ENCODE measurements at regions not wholly inside any gene's neighbourhood (a gene's known extent, or its start where the extent isn't known, plus 50 kb on each side); places are given as distances from the start of the nearest gene placed in this dataset.

GRCh38 chr6:133701633-133702331 is 187.1 kb upstream of the TCF21 start:
- Histone ChIP-seq H3K27me3 (replicated peaks; ENCODE audit: control insufficient read depth, insufficient read depth, low read length) (no peaks in the 10 kb centered on the region), H3K4me3 (replicated peaks; ENCODE audit: low read depth, low read length) (no peak overlapping the region), H3K36me3 (ENCODE audit: control insufficient read depth, insufficient read depth, low read length) (no peaks in the 10 kb centered on the region)
- DNase-seq (ENCODE audit: extremely low read depth, insufficient read length): no peak
- TF ChIP-seq, protein P1, sequence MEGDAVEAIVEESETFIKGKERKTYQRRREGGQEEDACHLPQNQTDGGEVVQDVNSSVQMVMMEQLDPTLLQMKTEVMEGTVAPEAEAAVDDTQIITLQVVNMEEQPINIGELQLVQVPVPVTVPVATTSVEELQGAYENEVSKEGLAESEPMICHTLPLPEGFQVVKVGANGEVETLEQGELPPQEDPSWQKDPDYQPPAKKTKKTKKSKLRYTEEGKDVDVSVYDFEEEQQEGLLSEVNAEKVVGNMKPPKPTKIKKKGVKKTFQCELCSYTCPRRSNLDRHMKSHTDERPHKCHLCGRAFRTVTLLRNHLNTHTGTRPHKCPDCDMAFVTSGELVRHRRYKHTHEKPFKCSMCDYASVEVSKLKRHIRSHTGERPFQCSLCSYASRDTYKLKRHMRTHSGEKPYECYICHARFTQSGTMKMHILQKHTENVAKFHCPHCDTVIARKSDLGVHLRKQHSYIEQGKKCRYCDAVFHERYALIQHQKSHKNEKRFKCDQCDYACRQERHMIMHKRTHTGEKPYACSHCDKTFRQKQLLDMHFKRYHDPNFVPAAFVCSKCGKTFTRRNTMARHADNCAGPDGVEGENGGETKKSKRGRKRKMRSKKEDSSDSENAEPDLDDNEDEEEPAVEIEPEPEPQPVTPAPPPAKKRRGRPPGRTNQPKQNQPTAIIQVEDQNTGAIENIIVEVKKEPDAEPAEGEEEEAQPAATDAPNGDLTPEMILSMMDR (IDR thresholded peaks at IDR 0.05; ENCODE audit: insufficient read depth, low read length, poor library complexity, severe bottlenecking): no peak

DNA sequence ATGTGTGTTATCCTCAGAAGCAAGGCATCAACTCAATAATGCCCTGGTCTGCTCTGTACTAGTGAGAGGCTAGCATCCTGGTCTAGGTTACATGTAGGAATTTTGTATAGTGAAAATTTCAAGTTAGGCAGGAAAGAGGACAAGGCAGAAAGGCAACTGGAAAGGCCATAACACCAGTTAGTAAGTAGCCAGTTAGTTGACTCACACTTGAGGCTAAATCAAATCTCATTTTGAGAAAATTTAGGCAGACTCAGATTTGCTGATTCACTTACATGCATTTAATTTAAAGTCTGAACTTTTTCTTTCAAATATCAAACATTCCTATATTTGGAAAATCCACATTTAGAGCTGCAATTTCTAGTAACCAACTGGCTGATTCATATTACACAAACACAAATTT is 184.5 kb upstream of the TCF21 start:
- Histone ChIP-seq H3K27me3 (replicated peaks; ENCODE audit: control insufficient read depth, insufficient read depth, low read length) (no peaks in the 10 kb centered on the region), H3K36me3 (ENCODE audit: control insufficient read depth, insufficient read depth, low read length) (no peaks in the 10 kb centered on the region), H3K4me3 (replicated peaks; ENCODE audit: low read depth, low read length) (no peak overlapping the region)
- TF ChIP-seq, protein P1 (IDR thresholded peaks at IDR 0.05; ENCODE audit: insufficient read depth, low read length, poor library complexity, severe bottlenecking): no peak
- no peak for DNase-seq (ENCODE audit: extremely low read depth, insufficient read length)

- TF ChIP-seq, protein P1 (IDR thresholded peaks at IDR 0.05; ENCODE audit: insufficient read depth, low read length, poor library complexity, severe bottlenecking): no peak
- no peaks in the 10 kb centered on the region for H3K27me3 ChIP-seq (replicated peaks; ENCODE audit: control insufficient read depth, insufficient read depth, low read length)
- no peak for DNase-seq (ENCODE audit: extremely low read depth, insufficient read length)
- H3K4me3 ChIP-seq (replicated peaks; ENCODE audit: low read depth, low read length): no peak overlapping the region
- no peaks in the 10 kb centered on the region for H3K36me3 ChIP-seq (ENCODE audit: control insufficient read depth, insufficient read depth, low read length)
Measured at GRCh38 chr6:133705066-133705465, 183.8 kb upstream of the TCF21 start.

- Histone ChIP-seq H3K27me3 (replicated peaks; ENCODE audit: control insufficient read depth, insufficient read depth, low read length) (no peaks in the 10 kb centered on the region), H3K4me3 (replicated peaks; ENCODE audit: low read depth, low read length) (no peak overlapping the region), H3K36me3 (ENCODE audit: control insufficient read depth, insufficient read depth, low read length) (no peaks in the 10 kb centered on the region)
- TF ChIP-seq, protein P1 (IDR thresholded peaks at IDR 0.05; ENCODE audit: insufficient read depth, low read length, poor library complexity, severe bottlenecking): no peak
- no peak for DNase-seq (ENCODE audit: extremely low read depth, insufficient read length)
Measured at GRCh38 chr6:133705731-133706130, 183.2 kb upstream of the TCF21 start.

GRCh38 chr6:133707456-133707855 is 181.5 kb upstream of the TCF21 start:
- H3K4me3 ChIP-seq (replicated peaks; ENCODE audit: low read depth, low read length): no peak overlapping the region
- H3K36me3 ChIP-seq (ENCODE audit: control insufficient read depth, insufficient read depth, low read length): no peaks in the 10 kb centered on the region
- TF ChIP-seq, protein P1 (IDR thresholded peaks at IDR 0.05; ENCODE audit: insufficient read depth, low read length, poor library complexity, severe bottlenecking): no peak
- no peak for DNase-seq (ENCODE audit: extremely low read depth, insufficient read length)
- H3K27me3 ChIP-seq (replicated peaks; ENCODE audit: control insufficient read depth, insufficient read depth, low read length): no peaks in the 10 kb centered on the region

DNA sequence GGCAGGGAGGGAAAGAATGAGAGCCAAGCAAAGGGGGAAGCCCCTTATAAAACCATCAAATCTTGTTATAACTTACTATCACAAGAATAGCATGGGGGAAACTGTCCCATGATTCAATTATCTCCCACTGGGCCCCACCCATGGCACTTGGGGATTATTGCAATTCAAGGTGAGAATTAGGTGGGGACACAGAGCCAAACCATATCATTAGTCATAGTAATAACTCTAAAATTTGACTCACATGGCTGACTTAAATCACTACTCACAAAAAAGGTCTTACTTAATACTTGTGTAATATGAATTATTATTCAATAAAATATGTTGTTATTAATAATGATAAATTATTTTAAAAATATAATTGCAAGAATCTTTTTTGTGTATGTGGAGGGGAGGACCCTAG is 178.1 kb upstream of the TCF21 start:
- Histone ChIP-seq H3K4me3 (replicated peaks; ENCODE audit: low read depth, low read length) (no peak overlapping the region), H3K27me3 (replicated peaks; ENCODE audit: control insufficient read depth, insufficient read depth, low read length) (no peaks in the 10 kb centered on the region), H3K36me3 (ENCODE audit: control insufficient read depth, insufficient read depth, low read length) (no peaks in the 10 kb centered on the region)
- DNase-seq (ENCODE audit: extremely low read depth, insufficient read length): no peak
- TF ChIP-seq, protein P1 (IDR thresholded peaks at IDR 0.05; ENCODE audit: insufficient read depth, low read length, poor library complexity, severe bottlenecking): no peak
